ENCODE measurements at regions not wholly inside any gene's neighbourhood (a gene's known extent, or its start where the extent isn't known, plus 50 kb on each side); places are given as distances from the start of the nearest gene placed in this dataset.

- Histone ChIP-seq H4K20me1 (replicated peaks; ENCODE audit: control insufficient read depth, extremely low read depth, insufficient read depth, low read length) (no peaks in the 10 kb centered on the region), H3K4me3 (replicated peaks in 1 of 3; ENCODE audit: insufficient read depth in 1 of 3, low read depth in 1 of 3, low read length in 3 of 3) (no peak overlapping the region), H3K27me3 (ENCODE audit: control insufficient read depth in 2 of 2, insufficient read depth in 2 of 2, low read length in 2 of 2) (no peaks in the 10 kb centered on the region), H3K9me3 (replicated peaks; ENCODE audit: control insufficient read depth, insufficient read depth, low read length) (no peaks in the 10 kb centered on the region), H2AFZ (ENCODE audit: low read depth, low read length) (no peak overlapping the region), H3K4me1 (ENCODE audit: control insufficient read depth, extremely low read depth, insufficient read depth, low read length) (no peaks in the 10 kb centered on the region), H3K9me1 (replicated peaks; ENCODE audit: control insufficient read depth, extremely low read depth, insufficient read depth, low read length) (no peaks in the 10 kb centered on the region), H3K4me2 (ENCODE audit: insufficient read depth, low read length) (no peak overlapping the region), H3K9ac (replicated peaks; ENCODE audit: extremely low read depth, insufficient read depth, low read length) (no peak overlapping the region), H3K36me3 (ENCODE audit: control insufficient read depth in 2 of 2, extremely low read depth in 1 of 2, insufficient read depth in 2 of 2, low read length in 2 of 2) (no peaks in the 10 kb centered on the region), H3K27ac (ENCODE audit: insufficient read depth, low read depth, low read length) (no peak overlapping the region), H3K79me2 (ENCODE audit: control insufficient read depth, insufficient read depth, low read length) (no peaks in the 10 kb centered on the region)
- FAIRE-seq (no peak), DNase-seq (ENCODE audit: low read depth, low spot score) (no peak)
- ChIA-PET CTCF (interaction anchor here (1.0 to 1.4 kb wide), 2 partner anchors 16 to 471 kb away, joined by 3 read pairs; no protein-coding TSS in a partner anchor), POLR2A (no interaction called here)
- no peak for TF ChIP-seq JUN (IDR thresholded peaks at IDR 0.05; ENCODE audit: borderline replicate concordance, insufficient read depth, insufficient read length, low read depth)
- TF ChIP-seq POLR2A (IDR thresholded peaks at IDR 0.05; ENCODE audit: low read depth, low read length), result no peak
- TF ChIP-seq FOS (IDR thresholded peaks at IDR 0.05; ENCODE audit: borderline replicate concordance, insufficient read depth, low read length), result no peak
- no peak for TF ChIP-seq MAX (IDR thresholded peaks at IDR 0.05; ENCODE audit: insufficient read depth, insufficient read length)
- TF ChIP-seq EZH2 (IDR thresholded peaks at IDR 0.05; ENCODE audit: borderline replicate concordance, low read depth, low read length, severe bottlenecking), result no peak
- no peak for TF ChIP-seq GATA2 (IDR thresholded peaks at IDR 0.05; ENCODE audit: insufficient read depth, insufficient read length, low read depth, low read length)
- no peak for TF ChIP-seq POLR2AphosphoS5 (IDR thresholded peaks at IDR 0.05; ENCODE audit: insufficient read depth, low read depth, low read length)
- TF ChIP-seq CTCF (IDR thresholded peaks at IDR 0.05; ENCODE audit: extremely low read depth in 1 of 2, insufficient read depth in 1 of 2, low read depth in 1 of 2, low read length in 2 of 2), result no peak
- no peak for TF ChIP-seq MYC (IDR thresholded peaks at IDR 0.05; ENCODE audit: low read depth, low read length)
- intact Hi-C loops (cut with micrococcal nuclease) (no loop called here), dilution Hi-C loops (cut with MboI; ENCODE audit: extremely low pct_ligation_motif_present, low sequenced_read_pairs) (no loop called here)
- no TSS peak for BruUV-seq (replicated peaks)
Observed at GRCh38 chr9:2257248-2257929, 242.2 kb downstream of the SMARCA2 start.
